ENCODE measurements at regions not wholly inside any gene's neighbourhood (a gene's known extent, or its start where the extent isn't known, plus 50 kb on each side); places are given as distances from the start of the nearest gene placed in this dataset.

DNA sequence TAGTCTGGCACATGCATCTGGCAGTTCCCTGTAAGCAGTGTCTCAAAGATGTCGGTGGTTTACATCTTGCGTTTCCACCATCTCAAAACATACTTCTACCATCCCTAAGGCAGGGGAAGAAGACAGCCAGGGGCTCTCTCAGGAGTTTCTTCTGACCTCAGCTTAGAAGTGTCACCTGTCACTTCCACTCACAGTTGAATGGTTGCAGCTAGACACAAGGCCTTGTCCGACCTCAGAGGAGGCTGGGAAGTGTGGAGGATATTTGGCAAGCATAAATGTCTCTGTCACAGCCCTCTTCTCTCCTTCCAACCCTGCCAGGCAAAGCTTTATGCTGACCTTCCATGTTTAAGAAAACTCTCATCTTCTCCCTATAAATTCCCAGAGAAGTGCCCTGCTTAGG, 193.3 kb downstream of the HERPUD2 start:
- DNase-seq (ENCODE audit: low spot score): no peak

DNA sequence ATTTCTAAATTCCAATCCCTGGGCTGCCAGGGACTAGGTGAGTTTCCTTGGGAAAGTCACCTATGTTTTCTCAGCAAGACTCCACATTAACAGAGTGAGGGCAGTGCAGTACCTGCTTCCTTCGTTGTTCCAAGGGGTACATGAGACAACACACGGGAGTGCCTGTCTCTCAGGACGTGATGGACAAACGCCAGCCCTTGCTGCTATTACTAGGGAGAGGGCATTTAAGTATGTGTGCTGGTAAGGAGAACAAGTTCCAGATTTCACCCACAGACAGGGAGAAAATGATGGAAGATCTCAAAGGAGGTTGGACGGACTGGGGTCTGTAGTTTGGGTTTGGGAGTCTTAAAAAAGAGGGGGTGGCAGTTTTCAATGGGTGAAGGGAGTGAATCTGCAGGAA, 195.7 kb downstream of the HERPUD2 start:
- no peak for DNase-seq (ENCODE audit: low spot score)

DNA sequence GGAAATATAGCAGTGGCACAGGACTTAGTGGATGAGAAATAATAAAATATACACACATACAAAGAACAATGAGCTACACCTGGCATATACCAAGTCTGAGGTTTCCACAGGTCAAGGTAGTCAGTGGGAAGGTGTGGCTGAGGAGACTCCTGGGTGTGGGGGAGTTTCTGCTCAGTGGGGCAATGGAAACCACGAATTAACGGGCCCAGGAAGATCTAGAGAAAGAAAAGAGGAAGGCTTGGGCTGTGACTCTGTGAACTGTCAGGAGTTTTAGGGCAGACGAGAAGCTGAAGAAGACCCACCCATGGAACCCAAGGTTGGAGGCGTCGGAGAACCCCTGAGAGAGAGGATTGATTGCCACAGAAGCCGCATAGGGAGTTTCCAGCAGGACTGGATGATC, 196.5 kb downstream of the HERPUD2 start:
- no peak for DNase-seq (ENCODE audit: low spot score)

DNA sequence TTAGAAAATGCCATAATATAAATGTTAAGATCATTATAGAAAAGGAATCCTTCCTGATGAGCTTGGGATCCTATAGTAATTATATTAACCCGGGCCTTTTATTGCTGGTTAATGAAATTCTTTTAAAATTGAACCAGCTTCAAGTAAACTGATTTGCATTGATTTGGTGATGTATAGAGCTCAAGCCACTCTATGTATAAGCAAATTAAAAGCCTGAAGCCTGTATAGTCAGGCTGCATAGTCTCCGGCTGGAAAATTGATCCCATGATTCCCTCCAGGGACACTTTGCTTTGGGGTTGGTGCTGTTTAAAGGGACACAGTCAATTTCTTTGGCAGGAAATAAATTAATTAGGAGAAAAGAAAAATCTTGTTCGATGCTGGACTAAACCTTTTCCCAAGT, 199.1 kb downstream of the HERPUD2 start:
- no peak for DNase-seq (ENCODE audit: low spot score)

DNA sequence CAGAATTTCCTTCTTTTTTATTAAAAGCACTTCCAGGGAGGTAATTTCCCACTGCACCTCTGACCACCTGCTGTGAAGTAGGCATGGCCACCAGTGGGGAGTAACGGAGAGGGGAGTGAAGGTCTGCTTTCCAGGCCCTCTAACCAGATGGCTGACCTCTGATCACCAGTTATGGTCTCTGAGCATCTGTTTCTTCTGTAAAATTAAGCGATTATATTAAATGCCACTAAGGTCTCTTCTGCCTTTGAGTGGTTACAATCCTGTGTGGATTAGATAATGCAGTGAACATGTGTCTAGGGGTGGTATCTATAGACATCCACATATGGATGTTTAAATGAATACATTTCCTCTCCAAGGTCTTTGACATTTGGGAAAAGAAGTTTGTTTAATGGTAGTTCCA, 199.6 kb downstream of the HERPUD2 start:
- DNase-seq (ENCODE audit: low spot score): no peak

DNA sequence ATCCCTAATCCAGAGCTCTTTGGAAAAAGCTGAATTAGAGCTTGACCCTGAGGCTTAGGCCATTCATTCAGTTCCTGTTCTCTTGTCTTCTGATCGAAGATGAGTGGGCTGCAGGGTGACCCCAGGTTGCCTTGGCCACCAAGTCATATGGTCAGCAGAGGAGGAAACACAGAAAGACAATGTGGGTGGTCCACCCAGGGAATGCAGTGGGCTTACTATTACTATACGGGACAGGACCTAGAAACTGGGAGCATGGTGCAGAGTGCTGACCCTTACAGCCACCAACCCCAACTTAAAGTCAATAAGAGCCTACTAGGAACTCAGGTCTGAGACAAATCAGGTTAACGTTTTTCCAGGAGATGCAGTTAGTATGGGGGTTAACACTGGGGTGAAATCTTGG, 200.5 kb downstream of the HERPUD2 start:
- DNase-seq (ENCODE audit: low spot score): no peak

DNA sequence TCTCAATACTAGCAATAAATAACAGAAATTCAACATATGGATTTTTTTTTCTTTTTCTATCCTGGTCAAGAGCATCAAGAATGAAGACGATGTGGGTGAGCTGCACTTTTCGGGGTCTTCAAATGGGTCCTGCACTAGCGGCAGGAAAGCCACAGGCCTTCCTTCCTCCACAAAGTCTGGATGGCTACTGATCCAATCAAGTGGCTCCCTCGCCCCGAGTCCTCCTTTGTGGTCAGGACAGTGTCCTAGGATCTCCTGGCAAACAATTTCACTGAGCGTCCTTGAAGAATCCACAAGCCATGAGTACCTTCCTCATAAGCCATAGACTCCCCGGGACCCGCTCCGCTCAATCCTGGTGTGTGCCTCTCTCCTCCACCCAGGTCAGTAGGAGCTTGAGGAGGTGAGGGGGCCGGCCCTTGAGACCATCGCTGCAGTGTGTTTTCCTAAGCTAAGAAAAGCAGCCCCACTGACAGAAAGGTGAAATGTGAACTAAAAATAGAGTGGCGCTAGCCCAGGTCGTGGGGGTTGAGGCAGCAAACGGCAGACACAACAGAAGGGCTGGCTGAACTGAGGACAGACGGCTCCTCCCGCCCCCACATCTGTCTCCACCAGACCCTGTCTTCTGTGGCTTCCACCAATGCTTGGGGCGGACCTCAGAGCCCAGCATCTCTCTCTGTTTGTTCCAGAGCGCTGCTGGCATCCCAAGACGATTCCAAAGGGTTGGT, 202.3 kb downstream of the HERPUD2 start:
- no peak for DNase-seq (ENCODE audit: low spot score)

DNA sequence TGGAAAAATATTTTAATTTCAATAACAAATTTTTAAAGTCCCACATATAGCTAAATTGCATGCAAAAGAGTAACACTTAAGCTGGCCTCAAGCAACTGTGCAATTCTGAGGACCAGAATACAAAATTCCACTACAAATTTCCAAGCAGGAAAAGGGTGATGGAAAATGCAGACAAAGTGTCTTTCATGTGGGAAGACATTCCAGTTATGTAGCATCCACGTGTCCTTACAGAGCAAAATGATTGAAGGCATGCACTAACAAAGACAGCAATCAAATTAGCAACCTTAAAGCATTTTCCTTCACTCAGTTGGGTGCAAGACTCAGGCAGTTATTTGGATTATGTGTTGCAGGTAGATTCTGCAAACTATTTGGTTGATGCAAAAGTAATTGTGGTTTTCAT, 203.7 kb downstream of the HERPUD2 start:
- no peak for DNase-seq (ENCODE audit: low spot score)

DNA sequence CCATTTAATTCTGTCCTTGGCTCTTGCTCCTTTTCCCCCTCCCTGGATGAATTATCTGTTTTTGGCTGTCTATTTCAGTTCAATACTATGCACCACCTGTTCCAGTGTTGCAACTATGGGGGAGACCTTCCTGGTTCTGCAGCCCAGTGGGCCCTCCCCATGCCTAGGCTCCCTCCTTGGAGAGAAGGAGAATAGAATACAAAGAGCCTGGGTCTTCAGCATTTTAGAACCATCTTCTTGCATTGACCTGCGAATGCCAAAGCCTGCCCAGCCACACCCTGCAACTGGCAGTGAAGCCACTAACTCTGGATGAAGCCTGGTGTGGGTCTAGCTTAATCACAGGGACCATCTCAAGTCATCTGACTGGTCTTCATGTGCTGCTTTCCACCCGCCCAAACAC, 207.1 kb downstream of the HERPUD2 start:
- DNase-seq (ENCODE audit: low spot score): no peak

DNA sequence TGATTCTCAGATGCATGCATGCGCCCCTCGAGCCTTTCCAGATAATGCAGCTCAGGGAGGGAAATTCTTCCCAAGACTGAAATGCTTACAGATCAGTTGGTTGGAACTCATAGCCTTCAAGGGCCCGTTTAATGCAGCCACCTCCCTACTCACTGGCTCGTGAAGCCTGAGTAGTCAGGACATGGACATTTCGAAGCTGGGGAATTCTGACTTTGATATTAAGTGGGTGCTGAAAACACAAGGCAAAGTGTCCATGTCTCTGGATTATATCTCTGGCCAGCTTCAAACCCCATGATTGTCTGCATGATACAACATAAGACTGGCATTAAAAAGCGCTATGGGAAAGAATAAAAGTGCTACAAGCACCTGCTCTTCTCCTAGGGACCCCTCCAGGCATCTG, 207.5 kb downstream of the HERPUD2 start:
- no peak for DNase-seq (ENCODE audit: low spot score)

DNA sequence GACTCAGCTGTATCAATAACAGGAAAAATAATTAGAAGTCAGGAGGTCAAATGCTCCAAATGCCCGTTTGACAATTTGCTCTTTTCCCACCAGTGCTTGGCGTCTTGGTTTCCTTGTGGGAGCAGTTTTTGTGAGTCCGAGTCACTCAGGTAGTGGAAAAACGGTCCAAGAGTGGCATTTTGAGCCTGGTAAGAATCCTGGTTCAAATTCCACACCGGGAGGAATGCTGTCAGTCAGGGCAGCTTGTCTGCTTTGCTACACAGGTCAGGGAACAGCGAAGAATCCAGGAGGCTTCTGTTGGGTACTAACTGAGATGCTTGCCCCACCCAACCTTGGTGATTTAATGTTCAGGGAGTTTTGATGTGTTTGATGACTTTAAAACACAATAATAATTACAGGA, 209.5 kb downstream of the HERPUD2 start:
- no peak for DNase-seq (ENCODE audit: low spot score)

DNA sequence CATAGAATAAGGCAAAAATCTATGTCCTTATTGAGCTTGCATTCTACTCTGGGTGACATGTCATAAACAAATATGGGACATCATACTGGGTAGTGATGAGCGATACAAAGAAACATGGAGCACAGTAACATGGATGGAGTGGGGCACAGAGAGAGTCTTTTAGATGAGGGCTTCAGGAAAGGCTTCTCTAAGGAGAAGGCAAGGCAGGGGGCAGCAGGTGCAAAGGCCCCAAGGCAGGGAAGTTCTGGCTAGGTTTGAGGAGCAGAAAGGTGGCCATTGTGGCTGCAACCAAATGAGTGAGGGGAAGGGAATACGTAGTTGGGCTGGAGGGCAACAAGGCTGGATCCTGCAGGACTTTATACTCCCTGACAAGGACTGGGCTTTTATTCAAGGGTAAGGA, 211.4 kb downstream of the HERPUD2 start:
- DNase-seq (ENCODE audit: low spot score): no peak

DNA sequence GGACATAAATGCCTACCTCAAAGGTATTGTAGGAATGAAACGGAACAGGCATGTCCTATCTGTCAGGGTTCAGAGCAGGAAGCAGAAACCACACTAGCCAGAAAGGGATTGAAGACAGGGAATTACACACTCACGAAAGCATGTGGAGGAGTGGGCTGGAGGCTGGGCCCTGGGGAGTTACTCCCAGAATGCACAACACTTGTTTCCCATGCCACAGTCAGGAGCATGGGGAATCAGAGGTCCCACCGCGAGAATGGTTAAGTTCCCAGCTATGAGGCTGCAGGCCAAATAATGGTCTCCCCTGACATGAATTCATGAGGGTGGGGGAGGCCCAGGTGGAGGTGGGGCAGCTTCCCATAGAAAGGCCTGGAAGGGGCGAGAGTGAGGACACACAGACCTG, 212.7 kb downstream of the HERPUD2 start:
- DNase-seq (ENCODE audit: low spot score): no peak

DNA sequence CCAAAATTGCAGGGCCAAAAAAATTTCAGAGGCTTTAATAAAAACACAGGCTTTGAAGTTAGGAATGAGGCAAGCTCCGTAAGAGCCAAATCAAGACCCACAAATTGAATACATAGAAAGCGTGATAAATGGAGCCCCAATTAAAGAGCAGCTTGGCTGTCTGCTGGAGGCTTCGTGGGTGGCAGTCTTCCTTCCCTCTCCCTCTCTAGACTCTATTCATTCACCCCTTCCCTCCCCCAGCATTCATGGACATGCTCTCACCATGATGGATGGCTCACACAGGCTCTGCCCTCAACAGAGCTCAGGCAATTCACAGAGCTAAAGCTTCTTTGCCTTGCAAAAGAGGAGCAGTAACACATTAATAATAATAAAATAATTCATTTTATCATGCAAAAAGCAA, 214.1 kb downstream of the HERPUD2 start:
- DNase-seq (ENCODE audit: low spot score): no peak

DNA sequence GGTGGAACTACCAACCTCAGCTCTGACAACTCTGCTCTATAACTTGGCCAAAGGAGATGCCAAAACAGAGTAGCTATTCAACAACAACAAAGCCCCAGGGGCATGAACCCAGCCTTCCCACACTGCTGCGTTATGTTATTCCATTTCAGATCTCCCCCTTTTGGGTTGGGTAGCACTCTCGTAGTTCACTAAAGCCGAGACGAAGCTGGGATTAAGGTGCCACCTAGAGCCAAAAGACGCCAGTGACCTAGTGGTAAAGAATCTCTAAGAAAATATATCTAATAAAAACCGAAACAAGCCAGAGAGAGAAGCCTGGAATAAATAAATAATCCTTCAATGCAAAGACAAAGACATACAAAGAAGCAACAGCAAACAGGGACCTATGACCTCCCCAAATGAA, 217.3 kb downstream of the HERPUD2 start:
- DNase-seq (ENCODE audit: low spot score): no peak

DNA sequence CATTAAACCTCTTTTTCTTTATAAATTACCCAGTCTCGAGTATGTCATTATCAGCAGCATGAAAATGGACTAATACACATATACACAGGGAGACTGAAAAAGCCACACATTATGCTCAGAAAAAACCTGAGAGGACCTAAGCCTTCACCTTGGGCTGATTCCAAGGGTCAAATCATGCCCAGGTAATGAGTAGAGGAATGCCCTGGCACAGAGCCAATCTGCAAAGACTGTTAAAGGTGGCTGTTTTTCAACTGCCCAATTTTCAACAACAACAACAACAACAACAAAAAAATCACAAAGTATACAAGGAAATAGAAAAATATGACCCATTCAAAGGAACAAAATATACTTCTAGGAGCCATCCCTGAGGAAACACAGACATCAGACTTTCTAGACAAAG, 220.2 kb upstream of the TBX20 start:
- no peak for DNase-seq (ENCODE audit: low spot score)

DNA sequence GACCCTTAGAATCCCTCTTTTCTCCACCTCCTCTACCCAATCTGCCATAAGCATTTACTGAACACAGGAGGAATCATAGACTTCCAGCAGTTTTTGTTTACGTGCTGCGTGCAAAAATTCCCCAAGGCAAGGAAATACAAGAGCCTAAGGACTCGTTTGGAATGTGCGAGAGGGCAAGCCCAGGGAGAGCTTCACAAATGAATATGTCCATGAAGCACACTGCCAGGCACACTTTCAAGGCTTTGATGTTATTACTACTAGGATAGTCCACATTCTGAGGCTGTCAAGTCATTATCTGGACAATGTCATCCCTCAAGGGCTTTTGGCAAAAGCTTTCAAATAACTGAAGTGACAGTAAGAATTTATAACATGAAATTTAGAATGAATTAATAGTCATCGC, 214.7 kb upstream of the TBX20 start:
- no peak for DNase-seq (ENCODE audit: low spot score)

DNA sequence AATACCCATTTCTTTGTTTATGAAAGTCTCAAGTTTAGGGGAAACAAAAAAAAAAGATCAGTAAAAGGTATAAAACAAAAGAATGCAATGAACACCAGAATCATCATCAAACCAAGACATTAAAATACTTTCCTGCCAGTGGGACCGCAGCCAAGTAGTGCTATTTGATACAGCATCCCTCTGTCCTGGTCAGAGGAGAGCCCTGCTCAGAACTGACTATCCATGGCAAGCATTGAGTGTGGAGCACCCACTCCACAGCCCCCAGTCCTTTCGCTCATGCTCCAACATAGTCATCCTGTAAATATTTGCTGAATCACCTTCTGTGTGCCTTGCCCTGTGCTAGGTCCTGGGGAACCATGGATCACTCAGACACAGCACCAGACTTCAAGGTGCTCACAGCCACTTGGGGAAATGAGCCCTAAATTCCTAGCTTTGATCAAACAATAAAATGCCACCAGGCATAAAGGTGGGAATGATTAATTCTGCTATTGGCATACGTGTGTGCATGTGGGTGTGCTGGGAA, 213.6 kb upstream of the TBX20 start:
- no peak for DNase-seq (ENCODE audit: low spot score)

DNA sequence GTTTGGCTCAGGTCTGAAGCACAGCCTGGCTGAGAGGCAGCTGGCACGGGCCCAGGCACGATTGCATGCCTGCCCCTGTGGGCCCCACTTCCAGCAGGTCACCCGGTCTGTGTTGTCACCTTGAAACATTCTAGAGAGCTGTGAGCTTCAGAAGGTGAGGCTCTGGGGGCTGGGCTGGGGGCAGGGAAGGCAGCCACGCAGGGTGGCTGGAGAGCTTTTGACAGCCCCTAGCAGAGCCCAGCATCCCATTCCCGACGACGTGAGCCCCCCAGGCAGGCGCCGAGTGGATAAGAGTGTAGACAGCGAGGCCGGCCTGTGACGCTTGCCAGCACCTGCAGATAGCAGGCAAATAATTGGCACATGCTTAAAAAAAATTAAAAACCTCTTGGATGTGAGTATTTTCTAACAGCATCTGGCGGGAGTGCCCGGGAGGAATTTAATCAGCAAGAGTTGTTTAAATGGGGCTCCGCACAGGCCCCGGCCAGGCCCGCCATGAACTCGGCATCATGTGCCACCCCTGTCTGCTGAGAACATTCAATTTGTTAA, 212.0 kb upstream of the TBX20 start:
- DNase-seq (ENCODE audit: low spot score): no peak

DNA sequence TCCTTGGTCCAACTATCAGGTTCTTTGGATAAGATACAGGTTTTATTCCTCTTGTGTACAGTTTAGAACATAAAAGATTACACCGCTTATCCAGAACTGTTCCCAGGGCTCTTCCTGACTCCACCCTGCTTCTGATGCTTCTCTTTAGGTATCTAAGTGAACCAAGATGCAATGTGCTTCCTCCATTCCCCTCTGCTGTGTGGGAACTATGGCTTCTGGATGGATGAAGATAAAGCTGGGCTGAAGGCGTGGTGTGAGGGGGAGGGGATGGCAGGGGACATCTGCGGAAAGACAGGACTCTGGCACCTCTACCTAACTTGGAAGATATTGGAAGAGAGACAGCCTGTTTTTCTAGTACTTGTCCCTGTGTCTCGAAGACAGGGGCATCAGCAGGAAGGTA, 209.9 kb upstream of the TBX20 start:
- no peak for DNase-seq (ENCODE audit: low spot score)

DNA sequence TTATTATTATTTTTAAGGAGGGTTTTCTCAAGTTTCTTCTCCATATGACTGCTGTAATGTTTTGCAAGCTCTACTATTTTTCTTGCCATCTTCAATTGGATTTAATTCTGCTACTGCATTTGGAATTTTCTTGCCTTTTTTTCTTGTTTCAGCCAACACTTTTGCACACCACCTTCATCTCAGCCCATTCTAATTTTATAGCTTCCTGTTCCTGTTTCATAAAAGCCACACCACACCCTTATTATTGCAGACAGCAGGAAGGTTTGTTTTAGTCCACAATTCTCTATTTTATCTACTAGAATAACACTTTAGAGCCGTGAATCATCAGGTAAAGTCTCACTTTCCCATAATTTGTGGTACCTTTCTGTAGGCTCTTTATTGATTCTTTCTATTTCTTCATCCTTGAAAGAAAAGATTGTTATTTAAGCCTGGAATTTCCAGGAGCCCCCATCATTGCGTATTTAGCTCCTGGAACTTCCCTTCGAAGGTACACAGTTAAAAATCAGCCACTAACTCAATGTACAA, 209.3 kb upstream of the TBX20 start:
- DNase-seq (ENCODE audit: low spot score): no peak

DNA sequence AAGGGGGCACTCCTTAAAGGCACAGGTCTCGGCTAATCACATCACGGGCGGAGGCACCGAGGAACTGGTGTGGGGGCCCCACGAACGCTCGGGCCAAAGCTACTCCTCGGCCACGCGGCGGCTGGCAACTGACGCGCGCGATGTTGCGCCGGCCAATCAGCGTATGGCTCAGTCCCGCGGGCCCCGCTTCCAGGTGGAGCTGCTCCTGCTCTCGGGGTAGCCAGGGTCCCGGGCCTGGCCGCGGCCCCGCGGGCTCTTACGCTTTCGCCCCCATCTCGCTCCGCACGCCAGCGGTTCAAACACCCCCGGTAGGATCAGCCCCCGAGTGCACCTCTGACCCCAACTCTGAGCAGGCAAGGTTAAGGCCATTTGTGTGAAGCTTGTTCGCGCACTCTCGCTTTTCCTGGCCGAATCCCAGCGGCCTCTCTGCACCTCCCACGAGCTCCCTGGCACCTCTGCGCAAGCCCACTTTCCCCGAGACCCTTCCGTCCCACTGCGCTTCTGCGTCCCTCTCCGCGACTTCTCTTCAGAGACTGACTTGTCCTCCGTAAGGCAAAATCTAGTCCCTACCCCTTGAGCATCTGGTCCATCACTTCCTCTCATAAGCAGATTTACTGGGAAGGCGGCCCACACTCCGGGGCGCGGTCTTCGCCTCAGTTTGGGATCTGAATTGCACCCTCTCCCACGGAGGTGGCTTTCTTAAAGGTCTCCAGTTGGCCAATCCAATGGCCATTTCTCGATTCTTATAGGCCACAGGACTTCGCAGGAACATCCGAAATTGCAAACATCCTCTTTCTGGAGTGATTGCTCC, 200.9 kb upstream of the TBX20 start:
- DNase-seq (ENCODE audit: low spot score): no peak
